IPS-11a (cell line): ENCODE measurements at regions not wholly inside any gene's neighbourhood (a gene's known extent, or its start where the extent isn't known, plus 50 kb on each side); places are given as distances from the start of the nearest gene placed in this dataset.

ENCODE experiments used
- H3K4me3 ChIP-seq: one replicate; pipeline ENCODE4 v1.5.1; 2013; ENCODE audit warnings: low read depth, low read length, control low read depth

GRCh38 chr12:3366451-3367110, 124.4 kb upstream of the PRMT8 start:
- H3K4me3 ChIP-seq, result peak overlapping the region; percentile 48

GRCh38 chr12:3367750-3368444, 123.1 kb upstream of the PRMT8 start:
- no peak overlapping the region for H3K4me3 ChIP-seq

GRCh38 chr12:3371018-3371417, 120.0 kb upstream of the PRMT8 start:
- no peak overlapping the region for H3K4me3 ChIP-seq

- H3K4me3 ChIP-seq, result no peak overlapping the region
Observed at GRCh38 chr12:3375326-3375725, 115.7 kb upstream of the PRMT8 start.

- no peak overlapping the region for H3K4me3 ChIP-seq
Observed at GRCh38 chr12:3376779-3377455, 114.1 kb upstream of the PRMT8 start.

GRCh38 chr12:3378655-3379054, 112.3 kb upstream of the PRMT8 start:
- no peak overlapping the region for H3K4me3 ChIP-seq

GRCh38 chr12:3379079-3379478, 111.9 kb upstream of the PRMT8 start:
- no peak overlapping the region for H3K4me3 ChIP-seq

- no peak overlapping the region for H3K4me3 ChIP-seq
Observed at GRCh38 chr12:3380200-3381043, 110.6 kb upstream of the PRMT8 start.

GRCh38 chr12:3381059-3382047, 109.7 kb upstream of the PRMT8 start:
- H3K4me3 ChIP-seq, result no peak overlapping the region

- no peak overlapping the region for H3K4me3 ChIP-seq
Observed at GRCh38 chr12:3389986-3390385, 101.0 kb upstream of the PRMT8 start.

- H3K4me3 ChIP-seq, result peak overlapping the region; percentile 17
Observed at GRCh38 chr12:3397596-3397995, 93.4 kb upstream of the PRMT8 start.

GRCh38 chr12:3398196-3398789, 92.7 kb upstream of the PRMT8 start:
- peak overlapping the region; percentile 17 for H3K4me3 ChIP-seq

- H3K4me3 ChIP-seq, result no peak overlapping the region
Observed at GRCh38 chr12:3405821-3406220, 85.2 kb upstream of the PRMT8 start.

GRCh38 chr12:3407723-3408122, 83.3 kb upstream of the PRMT8 start:
- H3K4me3 ChIP-seq, result no peak overlapping the region

- no peak overlapping the region for H3K4me3 ChIP-seq
Observed at GRCh38 chr12:3409662-3410061, 81.3 kb upstream of the PRMT8 start.

- no peak overlapping the region for H3K4me3 ChIP-seq
Observed at GRCh38 chr12:3416159-3416558, 74.8 kb upstream of the PRMT8 start.

- H3K4me3 ChIP-seq, result no peak overlapping the region
Observed at GRCh38 chr12:3416670-3417069, 74.3 kb upstream of the PRMT8 start.

- H3K4me3 ChIP-seq, result no peak overlapping the region
Observed at GRCh38 chr12:3417113-3417512, 73.9 kb upstream of the PRMT8 start.

GRCh38 chr12:3417937-3418462, 73.0 kb upstream of the PRMT8 start:
- H3K4me3 ChIP-seq, result no peak overlapping the region
